AG04449 (cell line): ENCODE measurements at regions not wholly inside any gene's neighbourhood (a gene's known extent, or its start where the extent isn't known, plus 50 kb on each side); places are given as distances from the start of the nearest gene placed in this dataset.

Experiments used
- CTCF ChIA-PET: fragments of 350-600 bp; formaldehyde crosslinking; extraction: SDS; loops from one replicate; lab custom pipeline; 2021; ENCODE audit warnings: antibody characterized with exemption; lab: Yijun Ruan, JAX
- POLR2A ChIA-PET: fragments of 400-600, 350-600 bp; formaldehyde crosslinking; extraction: SDS; loops from one replicate; lab custom pipeline; 2020; ENCODE audit warnings: antibody characterized with exemption, inconsistent platforms; lab: Yijun Ruan, JAX
- DNase-seq: peaks from one replicate; pipeline ENCODE4 v3.0.0-alpha.2; 2010; ENCODE audit warnings: low read depth, low spot score
- H3K4me3 ChIP-seq: 2 replicates; pipeline ENCODE4 v1.5.1; 2011; ENCODE audit warnings: low read depth, mild to moderate bottlenecking, control low read depth, low read length
- CTCF ChIP-seq: IDR thresholded peaks from one replicate; pipeline ENCODE4 v1.5.1; 2011; ENCODE audit warnings: mild to moderate bottlenecking, moderate library complexity, low read length, control low read depth, inconsistent platforms; ENCODE audit not compliant: insufficient read depth; ENCODE audit errors: missing control alignments

- DNase-seq, result no peak
- CTCF ChIA-PET, result no interaction called here
- no peak for TF ChIP-seq CTCF
- POLR2A ChIA-PET, result interaction anchor here (0.7 kb wide), 1 partner anchor 17 kb away, joined by 3 read pairs; no protein-coding TSS in a partner anchor
- no peak overlapping the region for H3K4me3 ChIP-seq
These were observed 271.1 kb downstream of the SAMD5 start for GRCh38 chr6:147779624-147780023.

- no peak for TF ChIP-seq CTCF
- POLR2A ChIA-PET, result interaction anchor here (0.6 kb wide), 1 partner anchor 81 kb away, joined by 3 read pairs; no protein-coding TSS in a partner anchor
- CTCF ChIA-PET, result interaction anchor here (0.9 kb wide), 1 partner anchor 9 kb away, joined by 3 read pairs; no protein-coding TSS in a partner anchor
- H3K4me3 ChIP-seq, result no peak overlapping the region
- DNase-seq, result peak; percentile 36
These were observed 273.8 kb downstream of the SAMD5 start for GRCh38 chr6:147782302-147782701.

- ChIA-PET POLR2A (no interaction called here), CTCF (no interaction called here)
- no peak for DNase-seq
- TF ChIP-seq CTCF, result no peak
- no peak overlapping the region for H3K4me3 ChIP-seq
These were observed 275.9 kb downstream of the SAMD5 start for GRCh38 chr6:147784371-147784770.

GRCh38 chr6:147787417-147787816, 278.9 kb downstream of the SAMD5 start:
- no peak for TF ChIP-seq CTCF
- ChIA-PET POLR2A (interaction anchor here (0.6 kb wide), 1 partner anchor 40 kb away, joined by 4 read pairs; no protein-coding TSS in a partner anchor), CTCF (no interaction called here)
- DNase-seq, result no peak
- H3K4me3 ChIP-seq, result no peak overlapping the region

- ChIA-PET CTCF (no interaction called here), POLR2A (no interaction called here)
- no peak for DNase-seq
- TF ChIP-seq CTCF, result no peak
- no peak overlapping the region for H3K4me3 ChIP-seq
These were observed 281.0 kb downstream of the SAMD5 start for GRCh38 chr6:147789430-147789947.

GRCh38 chr6:147793871-147794643, 285.6 kb downstream of the SAMD5 start:
- DNase-seq, result peak; percentile 5
- no peak overlapping the region for H3K4me3 ChIP-seq
- no peak for TF ChIP-seq CTCF
- POLR2A ChIA-PET, result no interaction called here
- CTCF ChIA-PET, result no interaction called here
